DND-41 (cell line): ENCODE measurements at regions not wholly inside any gene's neighbourhood (a gene's known extent, or its start where the extent isn't known, plus 50 kb on each side); places are given as distances from the start of the nearest gene placed in this dataset.

Source experiments
- ATAC-seq: fragments of 200-7000 bp; cut with Tn5 transposase; 3 replicates; pipeline ENCODE4 v1.9.1; 2021; ENCODE audit warnings: low read depth; ENCODE audit not compliant: insufficient read depth
- DNase-seq: peaks from one replicate; pipeline ENCODE4 v3.0.0-alpha.2; 2020
- H2AFZ ChIP-seq: 2 replicates; pipeline ENCODE4 v1.6.0; 2012; ENCODE audit warnings: low read depth, low read length
- H3K27ac ChIP-seq: 2 replicates; pipeline ENCODE4 v1.5.1; 2012; ENCODE audit warnings: low read length, inconsistent platforms
- H3K27me3 ChIP-seq: fragments of 200-600 bp; sonication (generic); 2 replicates; pipeline ENCODE4 v1.6.0; 2012; ENCODE audit warnings: low read length, mild to moderate bottlenecking, inconsistent platforms; ENCODE audit not compliant: insufficient read depth, poor library complexity
- H3K36me3 ChIP-seq: 2 replicates; pipeline ENCODE4 v1.5.1; 2012; ENCODE audit warnings: low read length, inconsistent platforms; ENCODE audit not compliant: insufficient read depth
- H3K4me1 ChIP-seq: 2 replicates; pipeline ENCODE4 v1.5.1; 2012; ENCODE audit warnings: mild to moderate bottlenecking, low read length; ENCODE audit not compliant: insufficient read depth
- H3K4me2 ChIP-seq: 2 replicates; pipeline ENCODE4 v1.6.0; 2012; ENCODE audit warnings: mild to moderate bottlenecking, moderate library complexity, low read length, inconsistent platforms; ENCODE audit not compliant: insufficient read depth
- H3K4me3 ChIP-seq, 2 experiments: fragments of 200-600 bp in 1 of 2; shearing (Covaris generic) in 1 of 2; 2 replicates each; pipeline ENCODE4 v1.5.1; 2012 to 2016; ENCODE audit warnings: inconsistent platforms in 2 of 2, low read length in 2 of 2, mild to moderate bottlenecking in 2 of 2, low read depth in 1 of 2, moderate library complexity in 1 of 2
- H3K79me2 ChIP-seq: 2 replicates; pipeline ENCODE4 v1.6.0; 2012; ENCODE audit warnings: low read length, inconsistent platforms; ENCODE audit not compliant: insufficient read depth
- H3K9ac ChIP-seq: 2 replicates; pipeline ENCODE4 v1.6.0; 2012; ENCODE audit warnings: low read depth, mild to moderate bottlenecking, inconsistent platforms, low read length, moderate library complexity
- H3K9me3 ChIP-seq: 2 replicates; pipeline ENCODE4 v1.5.1; 2012; ENCODE audit warnings: low read length, moderate library complexity, mild to moderate bottlenecking, inconsistent platforms; ENCODE audit not compliant: insufficient read depth, severe bottlenecking
- H4K20me1 ChIP-seq: 2 replicates; pipeline ENCODE4 v1.6.0; 2012; ENCODE audit warnings: low read length; ENCODE audit not compliant: insufficient read depth
- EZH2 ChIP-seq: IDR thresholded peaks from 3 replicates; pipeline ENCODE4 v1.6.1; 2012; ENCODE audit warnings: borderline replicate concordance, low read depth, mild to moderate bottlenecking, moderate library complexity, low read length, inconsistent platforms; ENCODE audit not compliant: severe bottlenecking
- TF ChIP-seq, protein P1 (sequence below): IDR thresholded peaks from 2 replicates; pipeline ENCODE4 v1.5.1; 2012; ENCODE audit warnings: borderline replicate concordance, low read length, moderate library complexity, mild to moderate bottlenecking; ENCODE audit not compliant: poor library complexity, severe bottlenecking; ENCODE audit errors: extremely low read depth

DNA sequence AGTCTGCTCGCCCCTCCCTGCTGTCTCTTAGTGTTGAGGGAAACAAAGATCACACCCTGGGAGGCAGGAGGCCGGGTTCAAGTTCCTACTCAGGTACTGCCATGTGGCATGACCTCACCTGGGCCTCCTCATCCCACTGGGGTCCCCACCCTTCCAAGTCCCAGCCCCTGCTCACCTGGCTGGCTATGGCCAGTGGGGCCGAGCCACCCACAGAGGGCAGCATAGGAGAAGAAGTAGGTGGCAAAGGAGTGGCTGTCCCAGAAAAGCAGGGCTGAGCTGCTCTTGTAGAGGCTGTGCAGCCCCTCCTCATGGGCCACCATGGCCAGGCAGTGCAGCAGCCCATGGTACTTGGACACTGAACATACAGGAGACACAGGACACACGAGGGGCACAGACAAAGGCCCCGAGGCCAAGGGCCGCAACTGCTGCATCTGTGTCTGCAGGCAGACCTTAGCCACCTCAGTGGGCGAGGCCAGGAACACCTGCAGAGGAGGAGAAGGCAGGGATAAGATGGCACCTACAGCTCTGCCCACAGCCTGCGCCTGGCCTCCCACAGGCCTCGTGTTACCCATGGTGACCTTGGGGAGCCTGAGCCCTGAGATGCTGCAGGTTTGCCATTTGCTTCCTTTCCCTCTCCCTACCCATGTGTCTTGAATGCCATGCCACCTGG, 50.6 kb upstream of the MPEG1 start:
- Histone ChIP-seq H3K36me3 (no peaks in the 10 kb centered on the region), H3K9me3 (no peaks in the 10 kb centered on the region), H4K20me1 (no peaks in the 10 kb centered on the region; the same call in 1 of the 2 replicates), H2AFZ (no peak overlapping the region), H3K79me2 (no peaks in the 10 kb centered on the region), H3K27ac (no peak overlapping the region), H3K4me1 (no peaks in the 10 kb centered on the region), H3K9ac (no peak overlapping the region), H3K27me3 (no peaks in the 10 kb centered on the region), H3K4me2 (no peak overlapping the region), H3K4me3 (no peak overlapping the region)
- TF ChIP-seq, protein P1, sequence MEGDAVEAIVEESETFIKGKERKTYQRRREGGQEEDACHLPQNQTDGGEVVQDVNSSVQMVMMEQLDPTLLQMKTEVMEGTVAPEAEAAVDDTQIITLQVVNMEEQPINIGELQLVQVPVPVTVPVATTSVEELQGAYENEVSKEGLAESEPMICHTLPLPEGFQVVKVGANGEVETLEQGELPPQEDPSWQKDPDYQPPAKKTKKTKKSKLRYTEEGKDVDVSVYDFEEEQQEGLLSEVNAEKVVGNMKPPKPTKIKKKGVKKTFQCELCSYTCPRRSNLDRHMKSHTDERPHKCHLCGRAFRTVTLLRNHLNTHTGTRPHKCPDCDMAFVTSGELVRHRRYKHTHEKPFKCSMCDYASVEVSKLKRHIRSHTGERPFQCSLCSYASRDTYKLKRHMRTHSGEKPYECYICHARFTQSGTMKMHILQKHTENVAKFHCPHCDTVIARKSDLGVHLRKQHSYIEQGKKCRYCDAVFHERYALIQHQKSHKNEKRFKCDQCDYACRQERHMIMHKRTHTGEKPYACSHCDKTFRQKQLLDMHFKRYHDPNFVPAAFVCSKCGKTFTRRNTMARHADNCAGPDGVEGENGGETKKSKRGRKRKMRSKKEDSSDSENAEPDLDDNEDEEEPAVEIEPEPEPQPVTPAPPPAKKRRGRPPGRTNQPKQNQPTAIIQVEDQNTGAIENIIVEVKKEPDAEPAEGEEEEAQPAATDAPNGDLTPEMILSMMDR = peak; percentile 29
- TF ChIP-seq EZH2 = no peak
- DNase-seq (no peak), ATAC-seq (no peak; the same call in 2 of the 3 replicates)
